Loucy (cell line): ENCODE measurements at regions not wholly inside any gene's neighbourhood (a gene's known extent, or its start where the extent isn't known, plus 50 kb on each side); places are given as distances from the start of the nearest gene placed in this dataset.
A peak's percentile ranks its signal among the peaks of the same experiment; 100 is the strongest.

Experiments used
- H2AFZ ChIP-seq: fragments of 200-600 bp; sonication (generic); 2 replicates; pipeline ENCODE4 v1.6.0; 2016; ENCODE audit warnings: antibody characterized with exemption, mild to moderate bottlenecking, low read length, moderate library complexity
- H3F3A ChIP-seq: fragments of 200-600 bp; 2 replicates; pipeline ENCODE4 v1.6.0; 2016; ENCODE audit warnings: antibody characterized with exemption, low read depth, mild to moderate bottlenecking
- H3K27me3 ChIP-seq: fragments of 200-600 bp; sonication (generic); 2 replicates; pipeline ENCODE4 v1.6.1; 2014; ENCODE audit warnings: low read length, mild to moderate bottlenecking; ENCODE audit not compliant: insufficient read depth, poor library complexity, severe bottlenecking
- H3K36me3 ChIP-seq: fragments of 200-600 bp; sonication (generic); 2 replicates; pipeline ENCODE4 v1.6.1; 2016; ENCODE audit warnings: low read length; ENCODE audit not compliant: insufficient read depth
- H3K4me1 ChIP-seq: fragments of 200-600 bp; sonication (generic); 2 replicates; pipeline ENCODE4 v1.5.1; 2014; ENCODE audit warnings: low read length, mild to moderate bottlenecking; ENCODE audit not compliant: insufficient read depth, poor library complexity, severe bottlenecking
- H3K4me2 ChIP-seq: fragments of 200-600 bp; sonication (generic); 2 replicates; pipeline ENCODE4 v1.6.0; 2014; ENCODE audit warnings: antibody characterized with exemption, low read length, low read depth, mild to moderate bottlenecking; ENCODE audit not compliant: poor library complexity, severe bottlenecking
- H3K4me3 ChIP-seq: fragments of 200-600 bp; sonication (generic); 2 replicates; pipeline ENCODE4 v1.5.1; 2014; ENCODE audit warnings: low read length, mild to moderate bottlenecking, mixed read lengths; ENCODE audit not compliant: poor library complexity, severe bottlenecking
- H3K79me2 ChIP-seq: fragments of 200-600 bp; sonication (generic); 2 replicates; pipeline ENCODE4 v1.6.1; 2014; ENCODE audit warnings: low read length; ENCODE audit not compliant: insufficient read depth
- H3K9ac ChIP-seq: fragments of 200-600 bp; sonication (generic); 2 replicates; pipeline ENCODE4 v1.6.0; 2014; ENCODE audit warnings: mild to moderate bottlenecking, low read depth, low read length, moderate library complexity; ENCODE audit not compliant: poor library complexity, severe bottlenecking
- H3K9me2 ChIP-seq: fragments of 200-600 bp; sonication (generic); replicated peaks from 2 replicates; pipeline ENCODE4 v1.6.1; 2016; ENCODE audit warnings: low read depth, low read length, mixed read lengths
- H3K9me3 ChIP-seq: fragments of 200-600 bp; sonication (generic); 2 replicates; pipeline ENCODE4 v1.6.1; 2014; ENCODE audit warnings: mild to moderate bottlenecking, antibody characterized with exemption, low read length, low read depth; ENCODE audit not compliant: insufficient read depth
- H4K20me1 ChIP-seq: fragments of 200-600 bp; sonication (generic); 2 replicates; pipeline ENCODE4 v1.6.0; 2014; ENCODE audit warnings: antibody characterized with exemption, low read length, mild to moderate bottlenecking; ENCODE audit not compliant: insufficient read depth, poor library complexity, severe bottlenecking
- CTCF ChIP-seq: fragments of 200-600 bp; sonication (generic); conservative IDR thresholded peaks from 2 replicates; pipeline ENCODE4 v1.5.1; 2014; ENCODE audit warnings: mild to moderate bottlenecking, antibody characterized with exemption, low read length
- EZH2phosphoT487 ChIP-seq: fragments of 200-600 bp; IDR thresholded peaks from 2 replicates; pipeline ENCODE4 v1.6.1; 2018; ENCODE audit warnings: antibody characterized with exemption, mild to moderate bottlenecking, moderate library complexity, borderline replicate concordance

- H3K79me2 ChIP-seq: no peaks in the 10 kb centered on the region
- peaks cover 22% of the 10 kb centered on the region for H3K4me1 ChIP-seq
- H3F3A ChIP-seq: no peaks in the 10 kb centered on the region
- H3K9me2 ChIP-seq: no peaks in the 10 kb centered on the region
- H4K20me1 ChIP-seq: no peaks in the 10 kb centered on the region
- H3K4me3 ChIP-seq: no peak overlapping the region
- H3K36me3 ChIP-seq: no peaks in the 10 kb centered on the region
- H3K27me3 ChIP-seq: no peaks in the 10 kb centered on the region
- H3K9ac ChIP-seq: no peak overlapping the region
- no peak for TF ChIP-seq CTCF
- TF ChIP-seq EZH2phosphoT487: no peak
- no peaks in the 10 kb centered on the region for H3K9me3 ChIP-seq
- no peak overlapping the region for H3K4me2 ChIP-seq
- no peak overlapping the region for H2AFZ ChIP-seq
Observed at GRCh38 chrX:134721766-134722532, 63.7 kb upstream of the PLAC1 start.

GRCh38 chrX:134718966-134719317 is 60.7 kb upstream of the PLAC1 start:
- TF ChIP-seq CTCF: no peak
- TF ChIP-seq EZH2phosphoT487: no peak
- Histone ChIP-seq H3K9me3 (no peaks in the 10 kb centered on the region), H3K4me3 (peak overlapping the region; percentile 52), H3K4me1 (peaks cover 34% of the 10 kb centered on the region), H3K9ac (peak overlapping the region; percentile 23), H3K9me2 (no peaks in the 10 kb centered on the region), H3K4me2 (peak overlapping the region; percentile 72), H3F3A (no peaks in the 10 kb centered on the region), H3K27me3 (no peaks in the 10 kb centered on the region), H4K20me1 (no peaks in the 10 kb centered on the region), H3K79me2 (no peaks in the 10 kb centered on the region), H3K36me3 (no peaks in the 10 kb centered on the region), H2AFZ (0 out of 2 replicates have a peak overlapping the region, but pooled peaks have one; percentile 41)

- H3K4me3 ChIP-seq: peak overlapping the region; percentile 52
- H4K20me1 ChIP-seq: no peaks in the 10 kb centered on the region
- peak overlapping the region; percentile 72 for H3K4me2 ChIP-seq
- no peaks in the 10 kb centered on the region for H3K9me3 ChIP-seq
- no peaks in the 10 kb centered on the region for H3K36me3 ChIP-seq
- TF ChIP-seq EZH2phosphoT487 (no peak), CTCF (no peak)
- H3F3A ChIP-seq: no peaks in the 10 kb centered on the region
- no peaks in the 10 kb centered on the region for H3K27me3 ChIP-seq
- H2AFZ ChIP-seq: peak overlapping the region; percentile 20; the same call in 1 of the 2 replicates
- no peaks in the 10 kb centered on the region for H3K79me2 ChIP-seq
- H3K4me1 ChIP-seq: peaks cover 34% of the 10 kb centered on the region
- H3K9me2 ChIP-seq: no peaks in the 10 kb centered on the region
- H3K9ac ChIP-seq: peak overlapping the region; percentile 23
Observed at GRCh38 chrX:134718105-134718965, 60.1 kb upstream of the PLAC1 start.
